Kidney (tissue), 13 donors: ENCODE measurements at regions not wholly inside any gene's neighbourhood (a gene's known extent, or its start where the extent isn't known, plus 50 kb on each side); places are given as distances from the start of the nearest gene placed in this dataset.

Experiments used
- DNase-seq, 5 donors: peaks; one replicate each; pipeline ENCODE4 v3.0.0-alpha.2; 2013 to 2020
- FAIRE-seq: peaks from 2 replicates; lab custom pipeline; 2012; peaks lifted over from hg19 to GRCh38; lab: Jason Lieb, UNC
- H3K27ac ChIP-seq, 2 donors: one replicate each; pipeline ENCODE4 v1.7.0; 2013; ENCODE audit warnings: low read depth in 2 of 2, low read length in 2 of 2, inconsistent platforms in 1 of 2
- H3K27me3 ChIP-seq: one replicate; pipeline ENCODE4 v1.7.1; 2013; ENCODE audit warnings: low read length, inconsistent platforms; ENCODE audit not compliant: control insufficient read depth, insufficient read depth
- H3K36me3 ChIP-seq, 3 donors: one replicate each; pipeline versions ENCODE4 v1.7.0 to v1.7.1; 2013; ENCODE audit warnings: low read length in 3 of 3, control low read depth in 1 of 3, inconsistent platforms in 1 of 3; ENCODE audit not compliant: insufficient read depth in 3 of 3, control insufficient read depth in 2 of 3
- H3K4me1 ChIP-seq, 3 donors: one replicate each; pipeline versions ENCODE4 v1.7.0 to v1.7.1; 2013; ENCODE audit warnings: low read length in 3 of 3, inconsistent platforms in 1 of 3, low read depth in 1 of 3; ENCODE audit not compliant: control insufficient read depth in 2 of 3, insufficient read depth in 2 of 3
- H3K4me3 ChIP-seq, 3 donors: one replicate each; pipeline versions ENCODE4 v1.7.0 to v1.8.1; 2013; ENCODE audit warnings: low read length in 3 of 3, control low read depth in 1 of 3, inconsistent platforms in 1 of 3
- H3K9ac ChIP-seq, 3 donors: one replicate each; pipeline versions ENCODE4 v1.7.0 to v1.7.1; 2013; ENCODE audit warnings: low read length in 3 of 3, control low read depth in 1 of 3, inconsistent platforms in 1 of 3
- H3K9me3 ChIP-seq, 3 donors: one replicate each; pipeline versions ENCODE4 v1.7.0 to v1.7.1; 2013; ENCODE audit warnings: low read length in 3 of 3, control low read depth in 1 of 3, inconsistent platforms in 1 of 3; ENCODE audit not compliant: control insufficient read depth in 2 of 3, insufficient read depth in 1 of 3
- intact Hi-C: fragments of 100-400 bp; cut with DNase I; formaldehyde crosslinking; loops from one replicate; pipeline ENCODE4 v1.11.1; 2022
- TF ChIP-seq, protein P1 (sequence below): IDR thresholded peaks from 3 replicates; pipeline ENCODE4 v1.5.1; 2012; ENCODE audit warnings: mild to moderate bottlenecking, moderate library complexity, borderline replicate concordance; ENCODE audit not compliant: insufficient read depth; ENCODE audit errors: extremely low read depth
- donor health status: control.
- donor health status: control.
- donor health status: control.
- donor health status: control.
- donor health status: control.
- donor health status: DM: yes; HTN: yes; CAD: no.
- donor health status: Normal renal cell carcinoma (clear cell type).

DNA sequence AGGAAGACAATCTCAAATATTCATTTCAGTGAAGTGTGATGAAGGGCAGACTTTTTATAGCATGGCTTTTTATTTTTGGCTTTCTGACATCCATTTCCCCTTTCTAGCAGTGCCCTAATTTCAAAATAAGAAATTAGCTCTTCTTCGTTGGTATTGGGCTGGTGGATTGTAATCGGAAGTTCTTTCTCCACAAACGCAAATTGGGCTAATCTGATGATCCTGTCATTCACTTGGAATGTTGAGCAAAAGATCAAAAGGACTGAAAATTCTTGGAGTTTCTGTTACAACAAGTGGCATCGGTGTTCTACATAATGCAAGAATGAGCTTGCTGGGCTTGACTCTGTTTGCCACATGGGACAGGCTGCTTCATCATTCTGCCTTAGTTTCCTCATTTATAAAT, 1182.8 kb downstream of the FLRT2 start:
- no peaks in the 10 kb centered on the region for H3K36me3 ChIP-seq
- no peak overlapping the region for H3K4me3 ChIP-seq
- intact Hi-C loops, result no loop called here
- H3K9me3 ChIP-seq, result no peaks in the 10 kb centered on the region
- no peak for FAIRE-seq
- TF ChIP-seq, protein P1, sequence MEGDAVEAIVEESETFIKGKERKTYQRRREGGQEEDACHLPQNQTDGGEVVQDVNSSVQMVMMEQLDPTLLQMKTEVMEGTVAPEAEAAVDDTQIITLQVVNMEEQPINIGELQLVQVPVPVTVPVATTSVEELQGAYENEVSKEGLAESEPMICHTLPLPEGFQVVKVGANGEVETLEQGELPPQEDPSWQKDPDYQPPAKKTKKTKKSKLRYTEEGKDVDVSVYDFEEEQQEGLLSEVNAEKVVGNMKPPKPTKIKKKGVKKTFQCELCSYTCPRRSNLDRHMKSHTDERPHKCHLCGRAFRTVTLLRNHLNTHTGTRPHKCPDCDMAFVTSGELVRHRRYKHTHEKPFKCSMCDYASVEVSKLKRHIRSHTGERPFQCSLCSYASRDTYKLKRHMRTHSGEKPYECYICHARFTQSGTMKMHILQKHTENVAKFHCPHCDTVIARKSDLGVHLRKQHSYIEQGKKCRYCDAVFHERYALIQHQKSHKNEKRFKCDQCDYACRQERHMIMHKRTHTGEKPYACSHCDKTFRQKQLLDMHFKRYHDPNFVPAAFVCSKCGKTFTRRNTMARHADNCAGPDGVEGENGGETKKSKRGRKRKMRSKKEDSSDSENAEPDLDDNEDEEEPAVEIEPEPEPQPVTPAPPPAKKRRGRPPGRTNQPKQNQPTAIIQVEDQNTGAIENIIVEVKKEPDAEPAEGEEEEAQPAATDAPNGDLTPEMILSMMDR, result no peak
- H3K27me3 ChIP-seq, result no peaks in the 10 kb centered on the region
- no peak overlapping the region for H3K27ac ChIP-seq
- no peak overlapping the region for H3K9ac ChIP-seq
- DNase-seq, result no peak
- H3K4me1 ChIP-seq, result no peaks in the 10 kb centered on the region

DNA sequence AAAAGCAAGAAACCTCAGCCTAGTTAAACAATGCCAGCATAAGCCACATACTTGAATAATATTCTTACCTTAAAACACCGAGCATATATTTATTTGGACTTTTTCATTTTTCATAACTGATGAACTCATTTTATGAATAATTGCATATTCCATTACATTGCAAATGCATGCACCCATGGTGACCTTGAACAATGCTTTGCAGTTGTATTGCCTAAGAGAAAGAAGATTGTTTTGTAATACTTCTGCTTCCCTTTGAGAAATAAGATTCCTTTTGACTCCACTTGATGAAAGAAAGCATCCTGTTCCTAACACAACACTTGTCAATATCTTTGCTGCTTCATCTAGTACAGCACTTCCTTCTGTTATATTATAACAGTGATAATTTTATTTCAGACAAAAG, 1182.2 kb downstream of the FLRT2 start:
- Histone ChIP-seq H3K36me3 (no peaks in the 10 kb centered on the region), H3K4me1 (no peaks in the 10 kb centered on the region), H3K4me3 (no peak overlapping the region), H3K9ac (no peak overlapping the region), H3K27ac (no peak overlapping the region), H3K27me3 (no peaks in the 10 kb centered on the region), H3K9me3 (no peaks in the 10 kb centered on the region)
- no peak for FAIRE-seq
- TF ChIP-seq, protein P1, result no peak
- peak in 1 of 5 donors; percentile 8 for DNase-seq
- intact Hi-C loops, result no loop called here

DNA sequence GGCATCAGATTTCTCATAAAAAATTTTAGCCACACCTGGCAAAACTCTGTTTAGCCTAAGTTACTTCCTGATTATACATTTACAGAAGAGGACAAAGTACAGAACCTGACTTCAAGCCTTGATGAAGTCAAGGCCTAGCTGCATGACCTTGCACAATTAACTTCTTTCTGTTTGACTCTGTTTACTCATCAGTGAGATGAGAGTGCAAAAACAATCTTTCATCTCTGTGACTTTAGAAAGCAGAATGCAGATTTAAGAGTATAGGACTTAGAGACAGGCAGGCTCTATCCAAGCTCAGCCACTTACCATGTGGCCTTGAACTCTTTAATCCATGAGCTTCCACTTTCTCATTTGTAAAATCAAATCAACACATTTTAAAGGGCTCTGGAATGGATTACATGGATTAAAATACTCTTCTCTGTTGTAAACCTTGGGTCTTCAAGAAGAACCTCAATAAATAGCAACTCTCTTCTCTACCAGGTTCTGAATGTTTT, 1178.9 kb downstream of the FLRT2 start:
- H3K9ac ChIP-seq, result no peak overlapping the region
- peak overlapping the region in 1 of 2 donors; percentile 25 for H3K27ac ChIP-seq
- H3K4me1 ChIP-seq, result no peaks in the 10 kb centered on the region
- no peak overlapping the region for H3K4me3 ChIP-seq
- intact Hi-C loops, result no loop called here
- no peaks in the 10 kb centered on the region for H3K27me3 ChIP-seq
- TF ChIP-seq, protein P1, result no peak
- peak; percentile 25 for FAIRE-seq
- peaks cover 0 to 6% (median 0%) of the 10 kb centered on the region in 3 donors for H3K9me3 ChIP-seq
- DNase-seq, result peak in 1 of 5 donors; percentile 24
- no peaks in the 10 kb centered on the region for H3K36me3 ChIP-seq

DNA sequence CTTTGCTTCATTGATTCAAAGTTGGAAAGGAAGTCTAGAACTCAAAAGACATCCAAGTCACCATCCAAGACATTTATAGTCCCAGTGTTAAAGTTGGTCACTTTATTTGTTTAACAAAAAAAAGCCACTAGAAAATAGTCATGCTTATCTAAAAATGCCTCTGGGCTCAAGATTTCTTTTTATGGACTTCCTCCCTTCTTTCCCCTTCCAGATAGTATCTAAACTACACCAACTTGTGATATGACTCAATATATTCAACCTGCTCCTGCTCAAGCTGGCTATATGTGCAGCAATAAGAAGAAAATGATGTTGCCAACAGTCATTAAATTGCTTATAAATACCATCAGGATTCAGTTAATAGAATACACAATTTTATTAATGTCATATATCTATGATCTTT, 1177.1 kb downstream of the FLRT2 start:
- TF ChIP-seq, protein P1, result no peak

More for the DNA sequence above, 1177.1 kb downstream of the FLRT2 start:
- Histone ChIP-seq H3K36me3 (no peaks in the 10 kb centered on the region), H3K27ac (no peak overlapping the region), H3K4me1 (no peaks in the 10 kb centered on the region), H3K9me3 (peaks cover 0 to 6% (median 0%) of the 10 kb centered on the region in 3 donors), H3K9ac (no peak overlapping the region), H3K4me3 (no peak overlapping the region), H3K27me3 (no peaks in the 10 kb centered on the region)
- FAIRE-seq, result no peak
- intact Hi-C loops, result no loop called here
- DNase-seq, result no peak
